ENCODE measurements at regions not wholly inside any gene's neighbourhood (a gene's known extent, or its start where the extent isn't known, plus 50 kb on each side); places are given as distances from the start of the nearest gene placed in this dataset.
"Not testable (repeated sequence)": the region's sequence is repeated elsewhere in the genome, so short reads cannot be mapped to it uniquely, and the experiment has no call there.

DNA sequence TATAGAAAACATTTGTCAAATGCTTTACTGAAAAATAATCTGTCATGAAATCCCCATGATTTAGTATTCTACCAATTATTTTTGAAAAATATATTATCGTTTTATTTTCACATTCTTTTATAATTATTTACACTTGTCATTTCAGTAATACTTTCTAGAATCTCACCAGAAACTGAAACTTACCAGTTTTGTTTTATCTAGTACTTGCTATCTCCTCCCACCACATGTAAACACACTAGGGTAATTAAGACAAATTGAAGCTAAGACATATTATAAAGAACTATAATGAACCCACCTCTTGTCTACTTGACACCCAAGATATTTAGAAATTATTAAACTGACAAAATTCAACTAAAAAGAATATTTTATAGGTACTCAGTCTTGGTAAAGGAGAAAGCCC lies 51.5 kb upstream of the GRM3 start:
- no peak for DNase-seq

DNA sequence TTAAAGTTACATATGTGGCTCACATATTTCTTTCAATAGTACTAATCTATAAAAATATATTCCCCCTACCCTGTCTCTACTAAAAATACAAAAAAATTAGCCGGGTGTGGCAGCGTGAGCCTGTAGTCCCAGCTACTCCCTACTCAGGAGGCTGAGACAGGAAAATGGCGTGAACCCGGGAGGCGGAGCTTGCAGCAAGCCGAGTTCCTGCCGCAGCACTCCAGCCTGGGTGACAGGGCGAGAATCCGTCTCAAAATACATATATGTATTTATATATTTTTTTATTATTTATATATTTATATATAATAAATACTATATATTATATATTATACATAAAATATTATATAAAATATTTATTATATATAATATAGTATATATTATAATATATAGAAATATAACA lies 69.7 kb upstream of the GRM3 start:
- DNase-seq, result no peak

DNA sequence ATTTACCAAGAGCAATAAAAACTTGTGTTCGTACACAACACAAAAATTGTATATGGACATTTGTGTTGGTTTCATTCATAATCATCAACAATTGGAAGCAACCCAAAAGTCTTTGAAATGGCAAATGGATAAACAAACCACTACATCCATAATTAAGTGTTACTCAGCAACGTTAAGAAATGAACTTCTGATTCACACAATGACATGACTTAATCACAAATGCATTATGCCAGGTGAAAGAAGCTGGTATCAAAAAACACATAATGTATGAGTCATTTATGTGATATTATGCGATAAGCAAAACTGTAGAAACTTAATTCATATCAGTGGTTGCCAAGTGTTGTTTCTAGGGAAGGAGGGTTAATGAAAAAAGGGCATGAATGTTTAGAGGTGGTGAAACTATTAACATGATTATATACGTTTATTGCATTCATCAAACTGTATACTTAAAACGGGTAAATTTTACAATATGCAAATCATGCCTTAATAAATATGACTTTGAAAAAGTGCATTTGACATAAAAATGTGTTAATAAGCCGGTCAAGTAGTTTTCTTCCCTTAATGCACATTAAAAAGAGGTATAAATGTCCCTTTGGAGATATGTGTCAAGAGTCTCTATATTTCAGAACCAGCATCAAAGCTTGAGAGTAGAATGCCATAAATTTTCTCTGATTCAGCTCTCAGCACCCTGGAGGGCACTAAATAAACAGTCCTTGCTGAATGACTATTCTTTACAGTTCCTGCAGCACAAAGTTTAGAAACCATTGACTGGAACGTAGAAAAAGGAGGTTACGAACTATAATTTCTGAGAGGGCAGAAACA lies 84.8 kb upstream of the GRM3 start:
- no peak for DNase-seq

DNA sequence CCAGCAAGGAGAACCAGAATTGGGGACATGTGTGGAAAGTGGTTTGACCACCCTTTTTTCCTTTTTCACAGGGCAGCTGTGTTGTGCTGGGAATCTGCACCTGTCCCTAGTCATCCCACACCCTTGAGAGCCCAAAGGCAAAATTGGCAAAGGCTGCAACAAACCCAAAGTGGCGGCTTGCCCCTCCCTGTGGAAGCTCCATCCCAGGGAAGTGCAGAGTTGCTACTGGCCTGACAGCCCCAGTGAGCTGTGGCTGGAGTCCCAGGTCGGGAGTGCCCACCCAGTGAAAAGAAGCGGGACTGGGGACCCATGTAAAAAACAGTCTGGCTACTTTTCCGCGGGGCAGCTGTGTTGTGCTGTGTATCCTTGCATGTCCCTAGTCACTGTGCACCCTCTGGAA lies 109.1 kb upstream of the GRM3 start:
- DNase-seq, result no peak

DNA sequence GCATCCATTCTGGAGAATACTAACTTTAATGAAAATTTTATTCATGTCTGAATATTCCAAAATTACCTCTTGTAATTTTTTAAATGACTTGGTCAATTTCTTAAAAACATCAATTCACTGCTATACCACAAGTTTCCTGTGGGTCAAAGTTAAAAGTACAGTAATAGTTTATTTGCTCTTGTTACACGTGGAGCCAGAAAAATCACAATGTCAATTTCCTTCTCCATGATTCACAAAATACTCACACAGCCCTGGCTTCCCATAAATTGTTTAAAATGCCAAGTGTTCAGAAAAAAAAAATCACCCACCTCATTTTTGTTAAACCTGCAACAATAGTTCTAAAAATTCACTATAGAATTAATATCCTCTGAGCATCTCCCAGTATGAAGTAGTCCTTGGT lies 139.5 kb upstream of the GRM3 start:
- DNase-seq, result no peak

DNA sequence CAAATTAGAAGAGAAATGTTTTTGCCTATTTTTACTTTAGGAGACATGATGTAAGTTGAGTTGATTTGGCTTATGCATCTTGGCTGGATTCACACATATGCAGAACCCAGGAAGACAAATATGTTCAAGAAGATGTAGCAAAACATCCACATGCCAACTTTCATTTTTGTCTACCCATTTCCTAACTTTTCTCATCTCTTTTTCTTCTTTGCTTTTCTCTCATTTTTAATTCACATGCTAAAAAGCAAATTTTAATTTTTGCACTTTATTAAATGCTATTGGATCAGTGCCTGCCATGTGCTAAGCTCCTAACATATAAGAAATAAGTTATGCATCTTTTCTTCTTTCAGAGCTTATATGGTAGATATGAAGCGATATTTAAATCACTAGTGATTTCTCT lies 143.7 kb upstream of the GRM3 start:
- no peak for DNase-seq

DNA sequence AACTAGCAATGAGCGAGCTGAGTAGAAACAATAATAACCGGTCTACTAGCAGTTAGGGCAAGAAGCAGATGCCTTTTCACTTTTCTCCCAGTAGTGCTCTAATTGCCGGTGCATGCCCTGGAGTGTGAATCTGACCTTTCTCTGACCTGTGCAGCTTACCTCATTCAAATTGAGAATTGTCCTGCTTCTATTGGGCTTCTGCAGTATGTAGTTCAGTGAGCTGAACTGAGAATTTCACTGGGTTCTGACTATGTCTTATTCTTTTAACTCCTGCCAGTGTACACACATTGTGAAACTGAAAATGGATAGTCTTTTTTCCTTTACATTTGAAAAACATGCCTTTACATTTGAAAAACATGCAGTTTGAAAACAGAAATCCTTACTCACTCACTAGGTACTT lies 157.9 kb upstream of the GRM3 start:
- DNase-seq, result no peak

DNA sequence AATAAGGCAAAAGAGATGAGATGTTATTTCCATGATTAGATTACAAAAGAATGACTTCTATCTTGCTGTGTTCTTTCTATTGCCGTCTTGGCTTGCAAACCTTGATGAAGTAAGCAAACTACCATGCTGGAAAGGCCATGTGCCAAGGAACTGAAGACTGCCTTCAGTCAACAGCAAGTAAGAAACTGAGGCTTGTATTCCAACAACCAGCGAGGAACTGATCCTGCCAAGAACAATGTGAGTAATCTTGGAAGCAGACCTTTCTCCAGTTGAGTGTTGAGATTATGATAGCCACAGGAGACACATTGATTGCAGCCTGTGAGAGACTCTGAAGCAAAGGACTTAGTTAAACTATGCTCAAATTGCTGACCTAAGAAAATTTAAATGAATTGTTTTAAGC lies 164.6 kb upstream of the GRM3 start:
- DNase-seq, result no peak

DNA sequence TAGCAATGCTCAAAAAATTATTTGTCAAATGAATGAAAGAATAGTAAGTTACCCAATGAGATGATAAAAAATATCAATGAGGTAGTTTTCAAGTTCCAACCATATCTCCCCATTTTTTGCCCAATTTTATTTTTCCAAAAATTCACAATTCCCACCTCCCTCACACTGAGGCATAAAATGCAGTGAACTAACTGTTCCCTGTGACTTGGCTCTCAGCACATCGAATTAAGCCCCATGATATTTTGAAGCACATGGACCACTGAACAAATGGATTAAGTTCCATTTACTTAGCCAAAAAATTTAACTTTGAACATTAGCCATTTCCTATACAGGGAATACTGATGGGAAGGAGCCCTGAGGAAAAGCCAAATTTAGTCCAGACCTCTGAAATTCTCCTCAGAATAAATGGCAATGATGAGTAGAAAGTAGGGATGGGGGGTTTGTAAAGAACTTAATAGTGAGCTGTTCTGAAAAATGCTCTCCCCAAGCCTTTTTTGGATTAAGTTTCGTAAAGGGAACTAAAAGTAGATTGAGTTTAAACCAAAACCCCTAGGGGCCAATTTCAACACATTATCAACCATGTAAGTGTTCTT lies 166.3 kb upstream of the GRM3 start:
- DNase-seq, result no peak

DNA sequence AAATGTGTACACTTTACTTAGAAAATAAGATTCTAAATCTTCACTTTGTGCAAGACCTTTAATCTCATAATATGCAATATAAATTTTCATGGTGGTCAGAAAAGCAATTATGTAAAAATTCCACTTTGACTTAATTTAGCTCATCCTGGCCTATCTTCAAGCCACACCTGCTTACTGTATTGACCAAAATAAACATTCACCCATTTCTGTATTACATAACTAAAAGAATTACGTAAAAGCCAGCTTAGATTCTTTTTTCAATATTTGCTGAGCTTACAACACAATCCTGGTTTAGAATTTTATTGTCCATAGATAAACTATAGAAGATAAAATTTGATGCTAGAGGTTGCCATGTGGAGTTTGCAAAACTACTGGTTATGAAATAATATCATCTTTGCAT lies 172.9 kb upstream of the GRM3 start:
- DNase-seq, result no peak

DNA sequence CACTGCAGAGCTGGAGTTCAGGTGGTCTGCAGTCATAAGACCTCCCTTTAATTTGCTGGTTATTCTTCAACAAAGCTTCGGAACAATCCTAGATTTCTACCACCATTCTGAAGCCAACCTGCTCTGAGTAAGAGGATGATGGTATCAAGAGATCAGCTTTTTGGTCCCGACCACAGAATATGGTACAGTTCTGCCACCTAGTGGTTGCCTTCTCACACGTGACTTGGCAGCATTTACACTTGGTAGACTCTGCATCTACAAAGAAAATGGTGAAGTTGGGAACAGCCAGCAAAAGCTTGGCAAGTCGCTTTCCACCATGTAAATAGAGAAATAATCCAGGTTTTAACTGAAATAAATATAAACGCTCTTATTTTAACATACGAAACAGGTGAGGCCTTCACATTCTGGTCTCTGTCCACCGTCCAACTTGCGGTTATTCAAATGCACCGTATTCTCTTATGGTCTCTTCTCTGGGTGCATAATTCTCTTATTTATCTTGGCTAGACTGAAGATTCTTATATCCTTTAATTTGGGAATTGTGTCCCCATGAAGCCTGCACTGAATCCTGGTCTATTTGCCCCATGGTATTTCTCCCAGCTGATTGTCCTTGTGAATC lies 173.9 kb upstream of the GRM3 start:
- DNase-seq, result peak; percentile 74 to 83

DNA sequence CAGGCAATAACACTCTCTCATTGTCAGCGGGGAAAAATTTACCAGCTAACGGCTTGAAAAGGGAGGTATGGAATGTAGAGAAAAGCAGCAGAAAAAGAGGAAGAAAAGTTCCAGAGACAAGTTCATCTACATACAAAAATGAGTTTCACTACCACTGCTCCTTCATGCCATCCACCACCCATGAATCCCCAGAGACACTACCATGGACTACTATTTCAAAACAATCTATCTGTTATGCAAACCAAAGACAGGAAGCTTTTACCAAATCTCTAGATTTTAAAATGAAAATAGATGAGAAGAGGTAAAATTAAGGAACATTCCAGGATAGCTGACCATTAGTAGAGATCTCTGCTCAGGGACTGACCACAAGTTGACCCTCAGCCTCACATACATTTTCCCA lies 189.0 kb upstream of the GRM3 start:
- DNase-seq, result no peak

DNA sequence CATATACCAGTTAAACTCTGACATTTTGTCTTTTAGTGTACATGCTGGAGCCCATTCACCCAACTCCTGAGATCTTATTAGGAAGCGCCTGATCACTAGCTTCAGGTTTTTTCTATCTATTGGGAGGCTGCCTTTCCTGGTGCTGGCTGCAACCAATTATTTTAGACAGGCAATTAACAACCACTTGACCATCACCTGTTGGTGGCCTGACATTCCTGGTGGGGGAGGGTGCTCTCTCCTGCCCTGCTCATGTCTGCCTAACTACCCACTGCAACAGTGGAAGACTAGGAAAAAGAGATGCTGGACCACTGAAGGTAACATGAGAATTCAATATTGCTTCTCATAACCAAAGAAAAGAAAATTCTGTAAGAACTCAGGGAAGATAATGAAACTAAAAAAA lies 190.3 kb upstream of the GRM3 start:
- no peak for DNase-seq

DNA sequence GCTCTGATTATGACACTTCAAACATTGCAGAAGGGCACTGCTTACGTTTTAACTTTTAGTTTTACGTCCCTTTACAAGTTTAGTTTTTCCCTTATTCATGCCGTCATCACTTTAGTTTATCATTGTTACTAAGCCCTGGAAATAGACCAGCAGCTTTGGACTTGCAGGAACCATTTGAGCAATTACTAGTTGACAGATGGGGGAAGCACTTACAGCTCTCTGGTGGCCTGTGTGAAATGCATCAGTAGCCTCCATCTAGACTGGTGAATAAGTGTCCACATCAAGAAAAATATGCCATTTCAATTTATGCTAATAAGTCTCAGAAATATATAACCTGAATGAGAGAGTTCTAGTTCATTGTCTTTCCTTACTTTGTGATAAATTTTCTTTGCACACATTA lies 194.9 kb upstream of the GRM3 start:
- peak; percentile 42 to 79 for DNase-seq

DNA sequence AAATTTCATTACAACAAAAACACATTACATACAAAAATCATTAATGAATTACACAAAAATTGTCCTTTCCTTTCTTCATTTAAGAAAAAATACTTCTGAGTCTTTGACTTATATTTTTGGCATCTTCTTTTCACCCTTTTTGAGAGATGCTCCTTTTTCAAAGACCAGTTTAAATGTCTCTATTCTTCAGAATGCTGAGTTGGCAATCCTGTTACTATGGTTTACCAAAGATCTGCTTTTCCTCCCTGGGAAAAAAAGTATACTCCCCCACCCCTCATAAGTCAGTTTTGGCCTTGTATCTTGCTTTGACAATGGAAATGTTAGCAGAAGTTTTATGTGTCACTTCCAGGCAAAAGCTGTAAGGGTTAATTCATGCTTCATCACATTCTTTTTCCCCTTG lies 198.4 kb upstream of the GRM3 start:
- no peak for DNase-seq

DNA sequence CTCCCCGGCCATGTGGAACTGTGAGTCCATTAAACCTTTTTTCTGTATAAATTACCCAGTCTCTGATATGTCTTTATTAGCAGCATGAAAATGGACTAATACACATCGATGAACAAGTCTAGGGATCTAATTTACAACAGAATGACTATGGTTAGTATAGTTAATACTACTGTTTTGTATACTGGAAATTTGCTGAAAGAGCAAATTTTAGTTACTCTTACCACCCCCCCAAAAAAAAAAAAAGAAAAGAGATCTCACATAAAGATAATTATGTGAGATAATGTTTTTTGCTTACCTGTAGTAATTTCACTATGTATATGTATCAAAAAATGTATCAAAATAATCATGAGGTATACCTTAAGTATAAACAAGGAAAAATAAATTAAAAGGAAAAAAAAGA lies 199.5 kb upstream of the GRM3 start:
- no peak for DNase-seq

DNA sequence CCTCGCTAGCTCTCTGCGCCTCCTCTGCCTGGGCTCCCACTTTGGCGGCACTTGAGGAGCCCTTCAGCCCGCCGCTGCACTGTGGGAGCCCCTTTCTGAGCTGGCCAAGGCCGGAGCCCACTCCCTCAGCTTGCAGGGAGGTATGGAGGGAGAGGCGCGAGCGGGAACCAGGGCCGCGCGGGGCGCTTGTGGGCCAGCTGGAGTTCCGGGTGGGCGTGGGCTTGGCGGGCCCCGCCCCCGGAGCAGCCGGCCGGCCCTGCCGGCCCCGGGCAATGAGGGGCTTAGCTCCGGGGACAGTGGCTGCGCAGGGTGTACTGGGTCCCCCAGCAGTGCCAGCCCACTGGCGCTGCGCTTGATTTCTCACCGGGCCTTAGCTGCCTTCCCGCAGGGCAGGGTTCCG lies 203.3 kb upstream of the GRM3 start:
- DNase-seq, result not testable (repeated sequence)

DNA sequence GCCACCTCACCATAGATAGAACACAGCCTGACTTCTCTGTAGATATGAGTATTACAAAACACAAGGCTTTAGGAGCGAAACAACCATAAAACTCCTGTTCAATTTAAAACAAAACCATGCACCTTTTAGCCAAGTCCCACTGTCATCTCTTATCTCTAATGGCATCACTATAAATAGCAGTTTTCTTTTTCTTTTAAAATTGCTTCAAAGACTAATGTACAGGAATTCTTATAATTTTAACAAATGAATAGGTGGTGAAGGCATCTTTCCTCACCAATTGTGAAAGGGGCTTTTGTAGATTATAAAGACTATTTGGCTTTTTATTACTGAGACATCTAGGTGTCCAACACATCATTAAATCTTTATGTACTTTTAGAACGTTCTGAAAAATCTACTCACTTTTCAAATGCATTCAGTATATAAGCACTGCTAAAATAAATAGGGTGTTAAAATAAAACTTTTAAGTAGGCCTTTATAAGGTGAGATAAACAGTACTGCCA lies 205.7 kb upstream of the GRM3 start:
- DNase-seq, result no peak

DNA sequence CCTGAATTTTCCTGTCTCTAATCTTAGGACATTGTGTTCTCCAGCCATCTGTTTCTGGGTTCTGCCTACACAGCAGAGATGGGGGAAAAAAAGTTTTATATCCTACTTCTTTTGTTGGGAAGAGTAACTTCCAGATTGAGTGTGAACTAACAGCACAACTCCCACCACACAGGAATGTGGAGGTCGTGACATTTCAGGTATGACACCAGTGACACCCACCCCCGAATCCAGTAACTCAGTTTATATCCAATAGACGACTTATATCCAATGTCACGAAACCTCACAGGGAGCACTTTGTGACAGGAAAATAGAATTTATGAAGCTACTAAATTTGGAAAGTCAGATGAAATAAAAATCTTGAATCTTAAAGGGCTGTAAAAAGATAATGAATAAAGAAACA lies 211.9 kb upstream of the GRM3 start:
- DNase-seq, result no peak

DNA sequence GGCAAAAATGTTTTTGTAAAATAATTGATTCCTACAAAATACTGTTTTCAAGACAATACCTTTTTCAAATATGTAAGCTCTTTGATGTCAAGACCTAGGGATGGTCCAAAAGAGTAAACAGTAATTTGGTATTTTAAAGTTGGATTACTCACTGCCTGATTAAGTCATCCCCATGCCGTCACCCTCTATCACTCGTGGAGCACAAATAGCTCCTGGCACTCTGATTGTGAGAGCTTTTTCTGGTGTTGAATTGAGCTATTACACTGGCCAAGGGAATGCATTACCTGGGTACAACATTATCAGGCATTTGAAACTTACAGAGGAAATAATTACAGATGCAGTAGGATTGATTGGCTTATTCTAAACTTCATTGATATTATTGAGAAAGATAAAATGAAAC lies 231.9 kb upstream of the GRM3 start:
- no peak for DNase-seq

DNA sequence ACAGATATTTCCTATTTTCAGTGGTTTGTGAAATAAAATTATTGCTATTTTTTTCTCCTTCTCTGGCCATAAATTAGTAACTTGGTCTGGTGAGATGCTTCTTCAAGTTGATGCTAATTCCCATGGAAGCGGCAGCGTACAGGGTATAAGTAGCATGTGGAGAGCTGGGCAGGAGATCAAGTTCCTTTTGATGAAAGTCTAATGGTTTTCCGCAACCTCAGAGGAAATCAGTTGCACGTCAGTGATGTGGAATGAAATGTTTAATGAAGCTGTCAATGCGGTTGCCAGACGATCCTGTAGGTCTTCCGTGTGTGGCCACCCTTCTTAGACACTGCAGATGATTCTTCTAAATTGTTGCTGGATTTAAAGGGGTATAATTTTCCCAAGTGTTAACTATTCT lies 236.4 kb upstream of the GRM3 start:
- no peak for DNase-seq

DNA sequence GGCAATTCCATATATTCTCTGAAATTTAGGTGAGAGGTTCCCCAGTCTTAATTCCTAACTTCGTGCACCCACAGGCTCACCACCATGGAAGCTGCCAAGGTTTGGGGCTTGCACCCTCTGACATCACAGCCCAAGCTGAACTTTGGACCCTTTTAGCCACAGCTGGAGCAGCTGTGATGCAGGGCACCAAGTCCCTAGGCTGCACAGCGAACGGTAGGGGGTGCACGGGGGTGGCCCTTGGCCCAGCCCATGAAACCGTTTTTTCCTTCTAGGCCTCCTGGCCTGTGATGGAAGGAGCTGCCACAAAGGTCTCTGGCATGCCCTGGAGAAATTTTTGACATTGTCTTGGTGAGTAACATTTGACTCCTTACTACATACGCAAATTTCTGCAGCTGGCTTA lies 251.9 kb upstream of the GRM3 start:
- no peak for DNase-seq

DNA sequence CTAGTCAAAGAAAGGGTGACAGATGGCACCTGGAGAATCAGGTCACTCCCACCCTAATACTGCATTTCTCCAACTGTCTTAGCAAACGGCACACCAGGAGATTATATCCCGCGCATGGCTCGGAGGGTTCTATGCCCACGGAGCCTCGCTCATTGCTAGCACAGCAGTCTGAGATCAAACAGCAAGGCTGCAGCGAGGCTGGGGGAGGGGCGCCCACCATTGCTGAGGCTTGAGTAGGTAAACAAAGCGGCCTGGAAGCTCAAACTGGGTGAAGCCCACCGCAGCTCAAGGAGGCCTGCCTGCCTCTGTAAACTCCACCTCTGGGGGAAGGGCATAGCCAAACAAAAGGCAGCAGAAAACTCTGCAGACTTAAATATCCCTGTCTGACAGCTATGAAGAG lies 268.1 kb upstream of the GRM3 start:
- DNase-seq, result not testable (repeated sequence)

DNA sequence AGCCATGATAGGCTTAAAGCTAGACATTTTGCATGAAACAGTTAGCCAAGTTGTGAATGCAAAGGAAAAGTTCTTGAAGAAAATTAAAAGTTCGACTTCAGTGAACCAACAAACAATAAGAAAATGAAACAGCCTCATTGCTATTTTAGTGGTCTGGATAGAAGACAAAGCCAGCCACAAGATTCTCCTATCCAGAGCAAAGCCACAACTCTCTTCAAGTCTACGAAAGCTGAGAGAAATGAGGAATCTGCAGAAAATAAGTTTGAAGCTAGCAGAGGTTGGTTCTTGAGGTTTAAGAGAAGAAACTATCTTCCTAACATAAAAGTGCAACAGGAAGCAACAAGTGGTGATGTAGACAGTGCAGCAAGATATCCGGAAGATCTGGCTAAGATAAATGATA lies 271.4 kb upstream of the GRM3 start:
- no peak for DNase-seq

Data from NCI-H524 (cell line).